Gastrocnemius medialis (tissue), 4 donors: ENCODE measurements at regions not wholly inside any gene's neighbourhood (a gene's known extent, or its start where the extent isn't known, plus 50 kb on each side); places are given as distances from the start of the nearest gene placed in this dataset.

Experiments
- POLR2A ChIP-seq, 2 donors: fragments of 450-650 bp; IDR thresholded peaks; one replicate each; pipeline ENCODE4 v1.6.1; 2017; ENCODE audit warnings: antibody characterized with exemption in 2 of 2, mild to moderate bottlenecking in 2 of 2, moderate library complexity in 2 of 2
- TF ChIP-seq, protein P1 (sequence below), 5 experiments: fragments of 450-650 bp in 3 of 5; fragments of 200-600 bp in 2 of 5; sonication (generic) in 2 of 5; IDR thresholded peaks in 4 of 5; conservative IDR thresholded peaks in 1 of 5; 1 replicate in 4 of 5; 2 replicates in 1 of 5; pipeline ENCODE4 v1.5.1; 2016 to 2019; ENCODE audit warnings: antibody characterized with exemption in 5 of 5, mild to moderate bottlenecking in 3 of 5, moderate library complexity in 3 of 5

DNA sequence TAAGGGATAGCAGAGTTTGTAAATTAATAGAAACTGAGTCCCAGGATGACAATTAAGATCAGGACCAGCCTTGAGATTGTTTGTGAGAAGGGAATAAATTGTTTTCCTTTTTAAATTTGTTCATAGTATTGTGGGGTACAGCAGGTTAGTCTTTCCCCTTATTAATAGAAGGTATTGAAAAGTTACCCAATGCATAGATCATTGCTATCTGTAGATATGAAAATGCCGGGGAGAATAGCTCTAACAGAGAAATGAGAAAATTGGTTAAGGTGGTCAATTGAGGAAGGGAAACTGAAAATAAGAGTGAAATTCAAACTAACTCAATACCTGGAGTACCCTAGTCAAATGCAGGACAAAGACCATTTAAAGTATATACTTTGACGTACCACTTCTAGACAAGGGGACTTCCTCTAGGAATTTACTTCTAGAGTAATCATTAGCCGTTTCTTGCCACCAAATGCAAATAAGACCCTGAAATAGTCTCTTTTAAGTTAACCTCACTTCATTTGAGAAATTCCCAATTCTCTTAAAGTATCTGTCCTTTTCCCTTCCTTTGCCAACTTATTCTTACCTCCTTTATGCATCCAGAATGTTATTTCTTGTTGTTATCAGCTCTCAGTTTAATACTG, 1224.4 kb upstream of the LRRTM1 start:
- TF ChIP-seq, protein P1, sequence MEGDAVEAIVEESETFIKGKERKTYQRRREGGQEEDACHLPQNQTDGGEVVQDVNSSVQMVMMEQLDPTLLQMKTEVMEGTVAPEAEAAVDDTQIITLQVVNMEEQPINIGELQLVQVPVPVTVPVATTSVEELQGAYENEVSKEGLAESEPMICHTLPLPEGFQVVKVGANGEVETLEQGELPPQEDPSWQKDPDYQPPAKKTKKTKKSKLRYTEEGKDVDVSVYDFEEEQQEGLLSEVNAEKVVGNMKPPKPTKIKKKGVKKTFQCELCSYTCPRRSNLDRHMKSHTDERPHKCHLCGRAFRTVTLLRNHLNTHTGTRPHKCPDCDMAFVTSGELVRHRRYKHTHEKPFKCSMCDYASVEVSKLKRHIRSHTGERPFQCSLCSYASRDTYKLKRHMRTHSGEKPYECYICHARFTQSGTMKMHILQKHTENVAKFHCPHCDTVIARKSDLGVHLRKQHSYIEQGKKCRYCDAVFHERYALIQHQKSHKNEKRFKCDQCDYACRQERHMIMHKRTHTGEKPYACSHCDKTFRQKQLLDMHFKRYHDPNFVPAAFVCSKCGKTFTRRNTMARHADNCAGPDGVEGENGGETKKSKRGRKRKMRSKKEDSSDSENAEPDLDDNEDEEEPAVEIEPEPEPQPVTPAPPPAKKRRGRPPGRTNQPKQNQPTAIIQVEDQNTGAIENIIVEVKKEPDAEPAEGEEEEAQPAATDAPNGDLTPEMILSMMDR (IDR thresholded peaks at IDR 0.05 in 4 of 5, conservative IDR thresholded peaks at IDR 0.05 in 1 of 5): no peak
- TF ChIP-seq POLR2A (IDR thresholded peaks at IDR 0.05): no peak
